Fibroblast of pulmonary artery (primary cell): ENCODE measurements at regions not wholly inside any gene's neighbourhood (a gene's known extent, or its start where the extent isn't known, plus 50 kb on each side); places are given as distances from the start of the nearest gene placed in this dataset.
A peak's percentile ranks its signal among the peaks of the same experiment; 100 is the strongest.

Source experiments
- DNase-seq: peaks from one replicate; pipeline ENCODE4 v3.0.0-alpha.2; 2010; ENCODE audit warnings: low read depth
- H3K4me3 ChIP-seq: replicated peaks from 2 replicates; pipeline ENCODE4 v1.5.1; 2011; ENCODE audit warnings: low read depth, mild to moderate bottlenecking, control low read depth, low read length, moderate library complexity
- TF ChIP-seq, protein P1 (sequence below): IDR thresholded peaks from 2 replicates; pipeline ENCODE4 v1.5.1; 2011; ENCODE audit warnings: mild to moderate bottlenecking, control low read depth, low read length, inconsistent platforms; ENCODE audit errors: missing control alignments

GRCh38 chr20:7147220-7147601, 379.7 kb downstream of the BMP2 start:
- TF ChIP-seq, protein P1, sequence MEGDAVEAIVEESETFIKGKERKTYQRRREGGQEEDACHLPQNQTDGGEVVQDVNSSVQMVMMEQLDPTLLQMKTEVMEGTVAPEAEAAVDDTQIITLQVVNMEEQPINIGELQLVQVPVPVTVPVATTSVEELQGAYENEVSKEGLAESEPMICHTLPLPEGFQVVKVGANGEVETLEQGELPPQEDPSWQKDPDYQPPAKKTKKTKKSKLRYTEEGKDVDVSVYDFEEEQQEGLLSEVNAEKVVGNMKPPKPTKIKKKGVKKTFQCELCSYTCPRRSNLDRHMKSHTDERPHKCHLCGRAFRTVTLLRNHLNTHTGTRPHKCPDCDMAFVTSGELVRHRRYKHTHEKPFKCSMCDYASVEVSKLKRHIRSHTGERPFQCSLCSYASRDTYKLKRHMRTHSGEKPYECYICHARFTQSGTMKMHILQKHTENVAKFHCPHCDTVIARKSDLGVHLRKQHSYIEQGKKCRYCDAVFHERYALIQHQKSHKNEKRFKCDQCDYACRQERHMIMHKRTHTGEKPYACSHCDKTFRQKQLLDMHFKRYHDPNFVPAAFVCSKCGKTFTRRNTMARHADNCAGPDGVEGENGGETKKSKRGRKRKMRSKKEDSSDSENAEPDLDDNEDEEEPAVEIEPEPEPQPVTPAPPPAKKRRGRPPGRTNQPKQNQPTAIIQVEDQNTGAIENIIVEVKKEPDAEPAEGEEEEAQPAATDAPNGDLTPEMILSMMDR: no peak
- DNase-seq: no peak
- no peak overlapping the region for H3K4me3 ChIP-seq

DNA sequence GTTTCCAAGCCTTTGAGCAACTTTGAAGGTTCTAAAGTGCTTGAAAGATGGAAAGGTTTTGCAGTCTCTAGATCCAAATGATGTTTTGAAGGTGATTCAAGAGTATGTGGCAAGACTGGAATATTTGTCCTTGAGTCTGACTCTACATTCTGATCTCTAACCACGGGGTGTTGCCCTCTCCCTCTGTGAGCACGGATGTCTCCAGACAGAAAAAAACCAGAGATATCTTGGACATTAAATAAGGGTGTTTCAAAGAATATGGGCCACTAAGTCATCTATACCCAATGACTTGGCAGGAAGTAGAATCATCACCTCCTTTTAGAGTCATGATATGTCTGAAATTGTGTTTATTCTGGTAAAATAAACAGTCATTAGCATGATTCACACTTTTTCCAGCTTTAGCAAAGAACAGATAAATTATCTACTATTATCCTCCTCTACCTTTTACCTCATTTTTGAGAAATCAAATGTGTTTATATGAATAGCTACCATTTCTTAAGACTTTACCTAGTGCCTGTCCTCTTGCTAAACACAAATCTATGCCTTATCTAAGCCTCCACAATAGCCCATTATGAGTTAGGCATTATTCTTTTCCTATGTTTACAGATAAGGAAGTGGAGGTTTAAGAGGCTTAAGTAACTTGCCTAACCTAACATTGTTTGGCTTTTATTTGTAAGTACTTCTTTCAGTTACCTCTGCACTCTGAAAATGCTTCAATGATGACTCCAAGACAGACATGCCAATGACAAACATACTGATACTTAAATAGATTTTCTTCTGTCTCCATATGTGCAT, 384.4 kb downstream of the BMP2 start:
- DNase-seq: peak; percentile 49
- H3K4me3 ChIP-seq: no peak overlapping the region
- TF ChIP-seq, protein P1: no peak

DNA sequence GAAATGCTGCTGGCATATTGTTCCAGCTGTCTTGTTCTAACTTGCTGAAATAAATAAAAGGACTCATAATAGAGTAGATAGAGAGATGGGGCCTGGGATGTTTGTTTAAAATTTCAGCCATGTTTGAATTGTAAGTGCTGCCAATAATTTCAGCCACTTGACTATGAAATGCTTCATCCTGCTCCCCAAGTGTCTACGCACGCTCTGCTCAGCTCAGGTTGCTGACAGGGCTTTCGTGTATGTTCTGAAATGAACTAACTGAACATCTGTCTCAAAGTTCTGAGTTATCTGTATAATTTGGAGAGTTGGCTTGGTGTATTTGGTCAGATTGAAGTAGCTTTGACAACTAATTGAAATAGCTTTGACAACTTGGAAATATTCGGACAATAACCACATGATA, 387.8 kb downstream of the BMP2 start:
- no peak for DNase-seq
- TF ChIP-seq, protein P1: no peak
- H3K4me3 ChIP-seq: no peak overlapping the region

- no peak for DNase-seq
- H3K4me3 ChIP-seq: no peak overlapping the region
- TF ChIP-seq, protein P1: no peak
Measured at GRCh38 chr20:7155794-7156193, 388.3 kb downstream of the BMP2 start.

DNA sequence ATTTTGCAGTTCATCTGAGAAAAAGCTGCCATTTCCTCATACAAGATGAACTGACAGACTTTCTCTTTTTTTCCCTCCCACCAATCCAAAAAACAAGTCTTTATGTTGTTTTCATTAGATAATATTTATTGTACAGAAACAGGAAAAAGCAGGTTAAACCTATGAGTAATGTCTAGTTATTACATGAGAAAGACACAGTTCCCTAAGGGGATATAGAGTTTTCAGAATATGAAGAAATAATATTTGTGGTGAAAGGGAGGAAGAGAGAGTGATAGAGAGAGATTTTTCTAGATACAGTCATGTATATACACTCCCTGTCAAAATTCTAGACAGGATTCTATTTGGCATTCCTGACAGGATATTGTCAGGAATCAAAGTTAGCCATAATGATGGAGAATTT, 392.4 kb downstream of the BMP2 start:
- TF ChIP-seq, protein P1: no peak
- no peak overlapping the region for H3K4me3 ChIP-seq
- peak; percentile 17 for DNase-seq

DNA sequence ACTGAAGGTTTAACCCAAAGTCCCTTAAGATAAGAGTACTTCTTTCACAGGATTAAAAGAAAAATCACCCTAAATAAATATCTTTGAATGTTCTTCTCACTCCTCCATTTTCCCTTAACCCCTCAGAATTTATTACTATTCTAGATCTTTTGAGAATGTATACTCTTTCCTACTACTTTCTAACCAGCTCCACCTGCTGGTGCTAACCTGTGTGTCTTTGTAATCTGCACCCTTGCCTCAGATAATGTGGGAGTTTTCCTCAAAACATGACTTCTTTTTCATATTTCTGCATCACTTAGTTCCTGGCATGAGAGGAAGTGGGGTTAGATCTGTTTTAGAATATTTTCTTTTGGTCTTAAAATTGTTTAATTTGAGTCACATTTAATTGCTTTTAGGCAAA, 394.2 kb downstream of the BMP2 start:
- TF ChIP-seq, protein P1: peak; percentile 50
- DNase-seq: peak; percentile 45
- no peak overlapping the region for H3K4me3 ChIP-seq

- TF ChIP-seq, protein P1: no peak
- DNase-seq: peak; percentile 31
- H3K4me3 ChIP-seq: no peak overlapping the region
Measured at GRCh38 chr20:7171911-7172310, 404.4 kb downstream of the BMP2 start.
